Right atrium auricular region (tissue), 2 donors: ENCODE measurements at regions not wholly inside any gene's neighbourhood (a gene's known extent, or its start where the extent isn't known, plus 50 kb on each side); places are given as distances from the start of the nearest gene placed in this dataset.

Source experiments
- DNase-seq: peaks from one replicate; pipeline ENCODE4 v3.0.0-alpha.2; 2019; ENCODE audit warnings: low spot score
- H3K27ac ChIP-seq, 2 donors: fragments of 200-600 bp; sonication (generic); 1 replicate in 1 of 2; 2 replicates in 1 of 2; pipeline ENCODE4 v1.5.1; 2016 to 2019
- H3K27me3 ChIP-seq, 2 donors: fragments of 200-600 bp; sonication (generic); one replicate each; pipeline versions ENCODE4 v1.5.1 to v1.6.0; 2017 to 2019
- H3K36me3 ChIP-seq: fragments of 200-600 bp; sonication (generic); one replicate; pipeline ENCODE4 v1.5.1; 2016
- H3K4me1 ChIP-seq, 2 donors: fragments of 200-600 bp; sonication (generic); one replicate each; pipeline versions ENCODE4 v1.5.1 to v1.6.0; 2017 to 2019
- H3K4me3 ChIP-seq, 2 donors: fragments of 200-600 bp; sonication (generic); 1 replicate in 1 of 2; 2 replicates in 1 of 2; pipeline ENCODE4 v1.5.1; 2017 to 2019; ENCODE audit warnings: mild to moderate bottlenecking in 1 of 2, moderate library complexity in 1 of 2
- H3K9me3 ChIP-seq, 2 donors: fragments of 200-600 bp; sonication (generic); one replicate each; pipeline ENCODE4 v1.5.1; 2019
- TF ChIP-seq, protein P1 (sequence below), 2 donors: fragments of 200-600 bp; sonication (generic); IDR thresholded peaks; one replicate each; pipeline ENCODE4 v1.5.1; 2019; ENCODE audit warnings: antibody characterized with exemption in 2 of 2

DNA sequence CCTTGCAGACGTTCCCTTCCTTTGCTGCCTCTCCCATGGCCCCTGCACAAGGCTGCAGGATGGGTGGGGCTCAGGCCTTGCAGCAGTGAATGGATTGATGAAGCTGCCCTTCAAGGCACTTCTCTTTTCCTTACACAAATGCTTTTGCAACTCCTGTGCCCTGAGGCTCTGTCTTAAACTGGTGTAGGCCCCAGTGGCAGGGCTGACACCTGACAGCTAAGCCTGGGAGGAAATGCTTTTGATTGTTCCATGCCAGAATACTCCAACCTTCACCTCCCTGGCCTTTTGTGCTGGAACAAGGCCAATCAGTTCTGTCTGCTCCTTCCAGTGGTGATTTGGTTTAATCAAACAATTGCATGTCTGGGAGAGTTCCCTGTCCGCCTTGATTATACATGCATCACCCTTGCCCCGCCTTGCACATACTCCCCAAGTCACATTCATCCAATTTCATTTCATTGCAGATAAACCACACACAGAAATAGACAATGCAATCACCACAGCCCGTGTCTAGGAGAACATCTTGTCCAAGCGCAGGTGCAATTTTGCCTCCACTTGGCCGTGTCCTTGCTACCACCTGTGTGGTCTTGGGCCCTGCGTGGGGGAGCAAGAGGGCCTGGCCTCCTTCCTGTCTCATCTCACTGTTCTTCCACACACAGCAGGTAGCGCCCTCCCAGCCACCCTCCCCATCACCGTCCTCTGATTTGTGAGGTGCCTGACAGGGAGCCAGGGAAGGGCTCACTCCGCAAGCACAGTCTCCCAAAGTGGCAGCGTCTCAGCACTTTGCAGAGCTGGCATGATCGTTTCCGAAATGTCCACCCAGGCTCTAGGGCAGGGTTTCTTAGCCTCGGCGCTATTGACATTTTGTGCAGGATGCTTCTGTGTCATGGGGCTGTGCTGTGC lies 120.4 kb downstream of the CDH26 start:
- Histone ChIP-seq H3K9me3 (no peaks in the 10 kb centered on the region), H3K27ac (no peak overlapping the region), H3K27me3 (no peaks in the 10 kb centered on the region), H3K4me1 (peaks cover 0 to 8% of the 10 kb centered on the region in 2 donors), H3K36me3 (no peaks in the 10 kb centered on the region), H3K4me3 (no peak overlapping the region)
- TF ChIP-seq, protein P1, sequence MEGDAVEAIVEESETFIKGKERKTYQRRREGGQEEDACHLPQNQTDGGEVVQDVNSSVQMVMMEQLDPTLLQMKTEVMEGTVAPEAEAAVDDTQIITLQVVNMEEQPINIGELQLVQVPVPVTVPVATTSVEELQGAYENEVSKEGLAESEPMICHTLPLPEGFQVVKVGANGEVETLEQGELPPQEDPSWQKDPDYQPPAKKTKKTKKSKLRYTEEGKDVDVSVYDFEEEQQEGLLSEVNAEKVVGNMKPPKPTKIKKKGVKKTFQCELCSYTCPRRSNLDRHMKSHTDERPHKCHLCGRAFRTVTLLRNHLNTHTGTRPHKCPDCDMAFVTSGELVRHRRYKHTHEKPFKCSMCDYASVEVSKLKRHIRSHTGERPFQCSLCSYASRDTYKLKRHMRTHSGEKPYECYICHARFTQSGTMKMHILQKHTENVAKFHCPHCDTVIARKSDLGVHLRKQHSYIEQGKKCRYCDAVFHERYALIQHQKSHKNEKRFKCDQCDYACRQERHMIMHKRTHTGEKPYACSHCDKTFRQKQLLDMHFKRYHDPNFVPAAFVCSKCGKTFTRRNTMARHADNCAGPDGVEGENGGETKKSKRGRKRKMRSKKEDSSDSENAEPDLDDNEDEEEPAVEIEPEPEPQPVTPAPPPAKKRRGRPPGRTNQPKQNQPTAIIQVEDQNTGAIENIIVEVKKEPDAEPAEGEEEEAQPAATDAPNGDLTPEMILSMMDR (IDR thresholded peaks at IDR 0.05) = no peak
- no peak for DNase-seq

DNA sequence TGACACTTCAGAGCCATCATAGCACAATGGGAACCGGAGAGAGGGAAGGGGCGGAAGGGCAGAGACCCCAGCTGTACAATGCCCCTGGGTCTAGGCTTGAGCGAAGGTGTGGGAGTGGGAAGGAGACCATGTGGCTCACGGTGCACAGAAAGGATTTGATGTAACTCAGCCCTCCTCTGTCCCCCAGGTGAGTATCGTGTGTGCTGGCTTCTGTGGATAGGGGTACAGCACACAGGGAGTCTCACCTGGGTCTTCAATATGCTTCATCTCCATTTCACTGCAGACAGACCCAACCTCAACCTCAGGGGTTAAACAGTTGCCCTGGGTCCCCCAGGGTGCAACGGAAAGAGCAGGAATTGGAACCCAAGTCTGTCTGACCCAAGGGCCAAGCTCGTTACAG lies 122.2 kb downstream of the CDH26 start:
- TF ChIP-seq, protein P1 (IDR thresholded peaks at IDR 0.05) = no peak
- Histone ChIP-seq H3K9me3 (no peaks in the 10 kb centered on the region), H3K27me3 (no peaks in the 10 kb centered on the region), H3K4me3 (no peak overlapping the region), H3K36me3 (no peaks in the 10 kb centered on the region), H3K27ac (no peak overlapping the region), H3K4me1 (peaks cover 0 to 8% of the 10 kb centered on the region in 2 donors)
- DNase-seq = no peak

DNA sequence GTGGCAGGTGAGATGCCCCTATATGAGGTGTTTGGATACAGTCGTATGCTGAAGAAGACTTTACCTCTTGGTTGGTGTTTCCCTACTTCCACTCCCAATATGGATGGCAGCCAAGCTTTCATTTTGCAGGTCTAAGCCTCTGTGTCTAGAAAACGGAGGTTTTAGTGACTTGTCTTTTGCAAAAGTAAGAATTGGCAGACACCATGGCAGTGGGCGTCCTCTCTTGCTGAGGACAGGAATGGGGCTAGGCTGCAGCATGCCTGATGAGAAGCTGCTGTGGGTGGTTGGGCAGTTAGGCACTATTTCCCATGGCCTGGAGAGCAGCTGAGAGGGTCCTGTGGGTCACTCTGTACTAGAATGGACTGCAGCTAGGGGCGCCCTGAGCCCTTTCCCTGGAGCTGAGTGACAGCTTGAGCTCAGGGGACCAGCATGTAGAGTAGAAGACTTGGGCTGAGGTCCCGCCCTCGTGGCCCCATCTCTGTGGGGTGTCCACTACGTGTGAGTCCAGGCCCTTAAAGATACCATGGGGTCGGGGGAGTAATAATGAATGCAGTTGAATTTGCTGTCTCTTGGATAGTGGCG lies 127.4 kb downstream of the CDH26 start:
- TF ChIP-seq, protein P1 (IDR thresholded peaks at IDR 0.05) = no peak

DNA sequence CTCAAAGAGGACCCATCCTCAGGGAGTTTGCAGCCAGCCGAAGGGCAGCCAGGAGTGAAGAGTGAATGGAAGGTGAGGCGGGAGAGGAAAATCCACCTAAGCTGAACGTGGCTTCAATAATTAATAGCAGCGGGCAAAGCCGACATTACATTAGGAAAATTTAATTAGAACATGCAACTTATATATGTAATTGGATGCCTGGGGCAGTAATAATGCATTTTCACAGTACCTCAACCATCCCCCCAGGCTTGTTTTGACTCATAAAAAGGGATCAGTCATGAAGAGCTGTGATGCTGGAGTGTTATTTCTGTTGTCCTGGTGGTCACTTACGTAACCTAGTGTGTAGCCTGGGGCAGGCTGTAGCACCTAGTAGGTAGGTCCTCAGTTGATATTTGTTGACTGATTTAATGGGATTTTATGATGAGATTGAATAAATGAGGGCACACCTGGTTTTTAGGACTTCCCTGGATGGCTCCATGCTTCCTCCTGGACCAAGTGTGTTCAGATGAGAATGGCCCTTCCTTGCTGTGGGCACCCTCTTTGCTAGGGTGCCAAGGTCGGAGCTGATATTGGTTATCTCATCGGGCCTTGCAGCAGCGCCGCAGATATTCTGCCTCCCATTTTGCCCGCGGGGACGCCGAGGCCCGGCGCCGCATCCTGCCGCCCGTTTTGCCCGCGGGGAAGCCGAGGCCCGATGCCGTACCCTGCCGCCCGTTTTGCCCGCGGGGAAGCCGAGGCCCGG lies 128.8 kb downstream of the CDH26 start:
- Histone ChIP-seq H3K9me3 (no peaks in the 10 kb centered on the region), H3K36me3 (no peaks in the 10 kb centered on the region), H3K4me1 (no peaks in the 10 kb centered on the region), H3K4me3 (peak overlapping the region in 1 of 2 donors; percentile 39), H3K27me3 (peaks cover 0 to 10% of the 10 kb centered on the region in 2 donors), H3K27ac (no peak overlapping the region)
- TF ChIP-seq, protein P1 (IDR thresholded peaks at IDR 0.05) = no peak
- DNase-seq = no peak

More for the DNA sequence above, 127.4 kb downstream of the CDH26 start:
- Histone ChIP-seq H3K36me3 (no peaks in the 10 kb centered on the region), H3K4me3 (no peak overlapping the region), H3K27ac (no peak overlapping the region), H3K9me3 (no peaks in the 10 kb centered on the region), H3K27me3 (peaks cover 0 to 10% of the 10 kb centered on the region in 2 donors), H3K4me1 (no peaks in the 10 kb centered on the region)
- no peak for DNase-seq

DNA sequence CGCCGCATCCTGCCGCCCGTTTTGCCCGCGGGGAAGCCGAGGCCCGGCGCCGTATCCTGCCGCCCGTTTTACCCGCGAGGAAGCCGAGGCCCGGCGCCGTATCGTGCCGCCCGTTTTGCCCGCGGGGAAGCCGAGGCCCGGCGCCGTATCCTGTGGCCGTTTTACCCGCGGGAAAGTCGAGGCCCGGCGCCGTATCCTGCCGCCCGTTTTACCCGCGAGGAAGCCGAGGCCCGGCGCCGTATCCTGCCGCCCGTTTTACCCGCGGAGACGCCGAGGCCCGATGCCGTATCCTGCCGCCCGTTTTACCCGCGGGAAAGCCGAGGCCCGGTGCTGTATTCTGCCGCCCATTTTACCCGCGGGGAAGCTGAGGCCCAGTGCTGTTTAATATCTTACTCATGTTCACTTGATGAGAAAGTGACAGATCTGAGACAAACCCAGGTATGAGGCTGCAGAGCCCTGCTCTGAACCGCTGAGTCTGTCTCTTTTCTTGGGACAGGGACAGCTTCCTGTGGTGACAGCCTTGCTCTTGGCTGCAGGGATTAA lies 129.4 kb downstream of the CDH26 start:
- Histone ChIP-seq H3K4me1 (no peaks in the 10 kb centered on the region), H3K9me3 (no peaks in the 10 kb centered on the region), H3K4me3 (peak overlapping the region in 1 of 2 donors; percentile 39), H3K27me3 (peaks cover 0 to 10% of the 10 kb centered on the region in 2 donors), H3K36me3 (no peaks in the 10 kb centered on the region), H3K27ac (no peak overlapping the region)
- DNase-seq = no peak
- TF ChIP-seq, protein P1 (IDR thresholded peaks at IDR 0.05) = no peak
